K562 (cell line): ENCODE measurements at regions not wholly inside any gene's neighbourhood (a gene's known extent, or its start where the extent isn't known, plus 50 kb on each side); places are given as distances from the start of the nearest gene placed in this dataset.

ENCODE experiments used
- ATAC-seq: fragments of 200-7000 bp; cut with Tn5 transposase; 3 replicates; pipeline ENCODE4 v1.9.1; 2020; ENCODE audit warnings: moderate library complexity
- BruUV-seq: library from RNA; stranded (reverse); fragments of 400-500 nt; replicated peaks from 2 replicates; lab custom pipeline; 2021; lab: Mats Ljungman, UMichigan
- CTCF ChIA-PET: fragments of 300-600 bp; formaldehyde crosslinking; extraction: SDS; loops from one replicate; lab custom pipeline; 2021; ENCODE audit warnings: low intra/inter-chr PET ratio; lab: Yijun Ruan, JAX
- POLR2A ChIA-PET: fragments of 300-600, 350-650 bp; sonication (Branson Sonifier 250); formaldehyde crosslinking; extraction: SDS; loops from one replicate; lab custom pipeline; 2021; ENCODE audit warnings: antibody characterized with exemption, inconsistent platforms; lab: Yijun Ruan, JAX
- DNase-seq, 4 experiments: peaks; one replicate each; pipeline versions ENCODE4 v3.0.0 to v3.0.0-alpha.2; 2011 to 2018; ENCODE audit warnings: low spot score in 3 of 4, mixed read lengths in 3 of 4; ENCODE audit errors: extremely low read depth in 1 of 4
- FAIRE-seq: peaks from 2 replicates; lab custom pipeline; 2011; peaks lifted over from hg19 to GRCh38; lab: Jason Lieb, UNC
- H2AFZ ChIP-seq: 2 replicates; pipeline ENCODE4 v1.6.0; 2011; ENCODE audit warnings: low read depth, low read length, control low read depth, inconsistent platforms
- H3K27ac ChIP-seq: fragments of 200-600 bp; 3 replicates; pipeline ENCODE4 v1.8.0; 2011; ENCODE audit warnings: low read depth, mild to moderate bottlenecking, control low read depth, inconsistent platforms, low read length, moderate library complexity, mixed read lengths; ENCODE audit errors: extremely low read depth
- H3K27me3 ChIP-seq, 2 experiments: fragments of 300-600 bp in 1 of 2; 2 replicates in 1 of 2; 3 replicates in 1 of 2; pipeline versions ENCODE4 v1.6.0 to v1.8.0; 2011; ENCODE audit warnings: inconsistent platforms in 2 of 2, low read length in 2 of 2, mild to moderate bottlenecking in 1 of 2, mixed read lengths in 1 of 2, moderate library complexity in 1 of 2; ENCODE audit not compliant: control insufficient read depth in 2 of 2, insufficient read depth in 2 of 2
- H3K36me3 ChIP-seq: fragments of 300-600 bp; 3 replicates; pipeline ENCODE4 v1.8.0; 2011; ENCODE audit warnings: mild to moderate bottlenecking, low read length, inconsistent platforms; ENCODE audit not compliant: control insufficient read depth, insufficient read depth
- H3K4me1 ChIP-seq, 2 experiments: fragments of 200-600 bp in 1 of 2; replicated peaks in 1 of 2; 2 replicates in 1 of 2; 3 replicates in 1 of 2; pipeline versions ENCODE4 v1.5.1 to v1.8.0; 2011; ENCODE audit warnings: inconsistent platforms in 2 of 2, low read length in 2 of 2, mild to moderate bottlenecking in 1 of 2, mixed read lengths in 1 of 2, moderate library complexity in 1 of 2; ENCODE audit not compliant: control insufficient read depth in 2 of 2, insufficient read depth in 2 of 2
- H3K4me2 ChIP-seq: 2 replicates; pipeline ENCODE4 v1.6.1; 2011; ENCODE audit warnings: low read length, control low read depth, inconsistent platforms, mixed read lengths; ENCODE audit not compliant: insufficient read depth
- H3K4me3 ChIP-seq: fragments of 200-600 bp; sonication (generic), shearing (Covaris generic); 2 replicates; pipeline ENCODE4 v1.5.1; 2016; ENCODE audit warnings: control low read depth, inconsistent platforms
- H3K79me2 ChIP-seq: fragments of 200-600 bp; 3 replicates; pipeline ENCODE4 v1.8.0; 2011; ENCODE audit warnings: low read length, inconsistent platforms; ENCODE audit not compliant: control insufficient read depth, insufficient read depth
- H3K9ac ChIP-seq, 2 experiments: 2 replicates each; pipeline versions ENCODE4 v1.6.0 to v1.6.1; 2011; ENCODE audit warnings: low read depth in 2 of 2, low read length in 2 of 2, control low read depth in 1 of 2, inconsistent platforms in 1 of 2, mild to moderate bottlenecking in 1 of 2, mixed read lengths in 1 of 2; ENCODE audit not compliant: insufficient read depth in 1 of 2
- H3K9me1 ChIP-seq: one replicate; pipeline ENCODE4 v1.6.0; 2011; ENCODE audit warnings: inconsistent platforms, mild to moderate bottlenecking, low read length, moderate library complexity; ENCODE audit not compliant: control insufficient read depth, insufficient read depth
- H3K9me3 ChIP-seq: replicated peaks from 2 replicates; pipeline ENCODE4 v1.5.1; 2011; ENCODE audit warnings: low read depth, low read length, inconsistent platforms; ENCODE audit not compliant: control insufficient read depth, insufficient read depth
- H4K20me1 ChIP-seq: replicated peaks from 2 replicates; pipeline ENCODE4 v1.6.1; 2011; ENCODE audit warnings: low read length, inconsistent platforms, mixed read lengths; ENCODE audit not compliant: control insufficient read depth, insufficient read depth
- C11orf30 ChIP-seq: fragments of 450-650 bp; IDR thresholded peaks from 2 replicates; pipeline ENCODE4 v1.6.1; 2016; ENCODE audit warnings: low read depth, mild to moderate bottlenecking
- FOXA3 ChIP-seq, 2 experiments: fragments of 450-650 bp in 1 of 2; sonication (generic) in 1 of 2; formaldehyde crosslinking; IDR thresholded peaks in 1 of 2; conservative IDR thresholded peaks in 1 of 2; 2 replicates each; pipeline versions ENCODE4 v1.4.0 to v1.8.0; 2020 to 2022; ENCODE audit warnings: mild to moderate bottlenecking in 2 of 2, missing genetic modification reagents in 1 of 2
- FOXJ3 ChIP-seq: sonication (generic); formaldehyde crosslinking; IDR thresholded peaks from 2 replicates; pipeline ENCODE4 v1.4.0; 2020; ENCODE audit warnings: mild to moderate bottlenecking, missing genetic modification reagents
- GTF3C2 ChIP-seq: IDR thresholded peaks from 3 replicates; pipeline ENCODE4 v1.6.1; 2011; ENCODE audit warnings: borderline replicate concordance, mild to moderate bottlenecking, moderate library complexity; ENCODE audit not compliant: insufficient read length; ENCODE audit errors: extremely low read depth
- HINFP ChIP-seq: fragments of 450-650 bp; conservative IDR thresholded peaks from 2 replicates; pipeline ENCODE4 v1.6.1; 2016; ENCODE audit warnings: missing genetic modification characterization, low read depth, mild to moderate bottlenecking, control low read depth, missing compliant biosample characterization
- HNRNPH1 ChIP-seq: fragments of 200-400 bp; formaldehyde crosslinking; optimal IDR thresholded peaks from 2 replicates; pipeline ENCODE3; 2017; ENCODE audit warnings: low read depth, mild to moderate bottlenecking, low read length, moderate library complexity
- KDM1A ChIP-seq, 2 experiments: fragments of 450-650 bp; IDR thresholded peaks; 2 replicates each; pipeline ENCODE4 v1.6.1; 2016; ENCODE audit warnings: mild to moderate bottlenecking in 2 of 2
- NKRF ChIP-seq: fragments of 450-650 bp; IDR thresholded peaks from 2 replicates; pipeline ENCODE4 v1.6.1; 2016; ENCODE audit warnings: borderline replicate concordance
- NR1H2 ChIP-seq: sonication (generic); formaldehyde crosslinking; IDR thresholded peaks from 2 replicates; pipeline ENCODE4 v1.4.0; 2020; ENCODE audit warnings: mild to moderate bottlenecking, missing genetic modification reagents
- PCBP1 ChIP-seq: fragments of 200-400 bp; formaldehyde crosslinking; IDR thresholded peaks from 2 replicates; pipeline ENCODE4 v1.6.1; 2018; ENCODE audit warnings: mild to moderate bottlenecking, low read depth, low read length; ENCODE audit not compliant: poor library complexity, severe bottlenecking
- PML ChIP-seq: IDR thresholded peaks from 2 replicates; pipeline ENCODE4 v1.6.1; 2012; ENCODE audit warnings: low read length, inconsistent platforms
- SIN3A ChIP-seq, 2 experiments: fragments of 150-350 bp in 1 of 2; IDR thresholded peaks; 2 replicates each; pipeline ENCODE4 v1.6.1; 2011 to 2016; ENCODE audit warnings: borderline replicate concordance in 2 of 2, low read depth in 2 of 2, low read length in 2 of 2, mild to moderate bottlenecking in 2 of 2, moderate library complexity in 2 of 2; ENCODE audit not compliant: control insufficient read depth in 1 of 2
- USF2 ChIP-seq: sonication (generic); formaldehyde crosslinking; IDR thresholded peaks from 2 replicates; pipeline ENCODE4 v1.5.0; 2020; ENCODE audit warnings: missing genetic modification reagents
- XRCC4 ChIP-seq: IDR thresholded peaks from one replicate; pipeline ENCODE4 v1.6.1; 2011; ENCODE audit not compliant: insufficient read depth, insufficient read length; ENCODE audit errors: extremely low read depth
- WGBS: fragments of 100-300 bp; shearing (Covaris generic); methylation state at CpG from one replicate; pipeline ENCODE4 v1.1.6; 2016; ENCODE audit warnings: low coverage, mixed read lengths; ENCODE audit not compliant: insufficient coverage; ENCODE audit errors: missing lambda C conversion rate; 5-methylcytosine and 5-hydroxymethylcytosine counted together
- in situ Hi-C: fragments of 300-500 bp; cut with MboI; formaldehyde crosslinking; loops from 4 replicates; pipeline ENCODE4 v1.15.0; 2018; ENCODE audit warnings: inconsistent platforms, mixed read lengths
- intact Hi-C: fragments of 100-400 bp; cut with micrococcal nuclease; formaldehyde crosslinking; loops from 2 replicates; pipeline ENCODE4 v1.14.2; 2022

GRCh38 chr7:132732321-132732865 lies 156.1 kb upstream of the PLXNA4 start:
- Histone ChIP-seq H3K9me1 (no peaks in the 10 kb centered on the region), H3K27me3 (peaks cover 32 to 33% of the 10 kb centered on the region in 2 experiments; a peak in 4 of 5 replicates), H4K20me1 (no peaks in the 10 kb centered on the region), H3K36me3 (no peaks in the 10 kb centered on the region), H3K79me2 (no peaks in the 10 kb centered on the region), H2AFZ (no peak overlapping the region), H3K9me3 (no peaks in the 10 kb centered on the region), H3K4me2 (no peak overlapping the region), H3K9ac (no peak overlapping the region), H3K27ac (no peak overlapping the region), H3K4me1 (no peaks in the 10 kb centered on the region; a peak in 1 of 5 replicates), H3K4me3 (no peak overlapping the region)
- in situ Hi-C loops: no loop called here
- intact Hi-C loops: no loop called here
- CTCF ChIA-PET: no interaction called here
- WGBS: 0% methylated on average over 8 of the region's 8 CpGs
- no peak for ATAC-seq
- POLR2A ChIA-PET: interaction anchor here (0.7 kb wide), 1 partner anchor 400 kb away, joined by 3 read pairs; no protein-coding TSS in a partner anchor
- FAIRE-seq: no peak
- no TSS peak for BruUV-seq
- DNase-seq: no peak
- no peak for TF ChIP-seq FOXJ3 (CRISPR knock-in tag)
- TF ChIP-seq NKRF: no peak
- no peak for TF ChIP-seq SIN3A (IDR thresholded peaks at IDR 0.05; ENCODE audit: borderline replicate concordance in 2 of 2, control insufficient read depth in 1 of 2, low read depth in 2 of 2, low read length in 2 of 2)
- TF ChIP-seq HINFP (tag): no peak
- TF ChIP-seq KDM1A (IDR thresholded peaks at IDR 0.05): no peak
- no peak for TF ChIP-seq FOXA3 (CRISPR knock-in tag; conservative IDR thresholded peaks at IDR 0.05 in 1 of 2, IDR thresholded peaks at IDR 0.05 in 1 of 2)
- TF ChIP-seq NR1H2: no peak
- TF ChIP-seq XRCC4: no peak
- TF ChIP-seq C11orf30: no peak
- TF ChIP-seq USF2 (CRISPR knock-in tag): no peak
- TF ChIP-seq PML: no peak
- TF ChIP-seq HNRNPH1: no peak
- no peak for TF ChIP-seq PCBP1
- TF ChIP-seq GTF3C2: no peak
